H1 (cell line): ENCODE measurements at regions not wholly inside any gene's neighbourhood (a gene's known extent, or its start where the extent isn't known, plus 50 kb on each side); places are given as distances from the start of the nearest gene placed in this dataset.

Experiments used
- CTCF ChIA-PET: fragments of 300-600 bp; sonication (Branson Sonifier 250); formaldehyde crosslinking; loops from one replicate; lab custom pipeline; 2021; ENCODE audit not compliant: partially characterized antibody; lab: Charles Lee
- POLR2A ChIA-PET: fragments of 300-600 bp; sonication (Branson Sonifier 250); formaldehyde crosslinking; loops from one replicate; lab custom pipeline; 2021; ENCODE audit warnings: inconsistent platforms; ENCODE audit not compliant: partially characterized antibody; lab: Charles Lee
- DNase-seq, 2 experiments: peaks; one replicate each; pipeline versions ENCODE4 v3.0.0 to v3.0.0-alpha.2; 2010 to 2022; ENCODE audit warnings: low spot score in 2 of 2, low read depth in 1 of 2, mixed read lengths in 1 of 2
- FAIRE-seq: peaks from 2 replicates; lab custom pipeline; 2011; peaks lifted over from hg19 to GRCh38; lab: Jason Lieb, UNC
- H2AFZ ChIP-seq: 2 replicates; pipeline ENCODE4 v1.8.1; 2012; ENCODE audit warnings: low read length, inconsistent platforms
- H2AK5ac ChIP-seq: 2 replicates; pipeline ENCODE4 v1.6.1; 2013; ENCODE audit warnings: low read depth, low read length
- H2BK120ac ChIP-seq: replicated peaks from 2 replicates; pipeline ENCODE3; 2013; ENCODE audit warnings: low read depth, low read length, inconsistent platforms
- H2BK12ac ChIP-seq: 2 replicates; pipeline ENCODE4 v1.6.1; 2013; ENCODE audit warnings: low read depth, low read length
- H2BK15ac ChIP-seq: 2 replicates; pipeline ENCODE4 v1.6.1; 2013; ENCODE audit warnings: low read length
- H2BK20ac ChIP-seq: 2 replicates; pipeline ENCODE4 v1.6.1; 2013; ENCODE audit warnings: low read length
- H2BK5ac ChIP-seq: 2 replicates; pipeline ENCODE4 v1.6.1; 2013; ENCODE audit warnings: low read depth, low read length
- H3K14ac ChIP-seq: 2 replicates; pipeline ENCODE4 v1.6.1; 2013; ENCODE audit warnings: inconsistent platforms; ENCODE audit not compliant: insufficient read length
- H3K18ac ChIP-seq: 2 replicates; pipeline ENCODE4 v1.6.1; 2013; ENCODE audit warnings: low read length; ENCODE audit errors: extremely low read depth
- H3K23ac ChIP-seq: 2 replicates; pipeline ENCODE4 v1.6.1; 2013; ENCODE audit warnings: inconsistent platforms; ENCODE audit not compliant: insufficient read length
- H3K23me2 ChIP-seq: 2 replicates; pipeline ENCODE4 v1.6.1; 2013; ENCODE audit warnings: low read depth, low read length
- H3K27ac ChIP-seq: 2 replicates; pipeline ENCODE4 v1.6.1; 2011; ENCODE audit warnings: low read depth, low read length, inconsistent platforms
- H3K27me3 ChIP-seq, 4 experiments: replicated peaks in 1 of 4; 1 replicate in 1 of 4; 2 replicates in 3 of 4; pipeline versions ENCODE4 v1.6.1 to v1.8.1; 2011 to 2013; ENCODE audit warnings: low read length in 3 of 4, mild to moderate bottlenecking in 3 of 4, inconsistent platforms in 2 of 4, mixed read lengths in 2 of 4, moderate library complexity in 1 of 4; ENCODE audit not compliant: control insufficient read depth in 3 of 4, insufficient read depth in 3 of 4; ENCODE audit errors: extremely low read depth in 1 of 4
- H3K36me3 ChIP-seq, 4 experiments: 2 replicates each; pipeline versions ENCODE4 v1.6.1 to v1.8.1; 2011 to 2013; ENCODE audit warnings: mild to moderate bottlenecking in 4 of 4, low read length in 3 of 4, moderate library complexity in 2 of 4, control low read depth in 1 of 4, inconsistent platforms in 1 of 4; ENCODE audit not compliant: insufficient read depth in 4 of 4, control insufficient read depth in 2 of 4
- H3K4ac ChIP-seq: replicated peaks from 2 replicates; pipeline ENCODE3; 2013; ENCODE audit warnings: low read length, low read depth, mixed read lengths, inconsistent platforms; ENCODE audit not compliant: insufficient read length
- H3K4me1 ChIP-seq, 4 experiments: replicated peaks in 1 of 4; 1 replicate in 1 of 4; 2 replicates in 3 of 4; pipeline versions ENCODE4 v1.6.1 to v1.8.1; 2011 to 2013; ENCODE audit warnings: low read length in 3 of 4, inconsistent platforms in 2 of 4, mixed read lengths in 1 of 4; ENCODE audit not compliant: insufficient read depth in 4 of 4, control insufficient read depth in 3 of 4
- H3K4me2 ChIP-seq, 2 experiments: 2 replicates each; pipeline versions ENCODE4 v1.6.1 to v1.8.1; 2011 to 2013; ENCODE audit warnings: low read depth in 2 of 2, low read length in 2 of 2, control low read depth in 1 of 2, inconsistent platforms in 1 of 2, mild to moderate bottlenecking in 1 of 2; ENCODE audit not compliant: insufficient read depth in 1 of 2
- H3K4me3 ChIP-seq, 4 experiments: fragments of 200-600, 300-600 bp in 1 of 4; sonication (generic), shearing (Covaris generic), sonication (Bioruptor Twin) in 1 of 4; 2 replicates each; pipeline versions ENCODE4 v1.5.1 to v1.8.1; 2011 to 2016; ENCODE audit warnings: low read length in 4 of 4, low read depth in 3 of 4, control low read depth in 2 of 4, inconsistent platforms in 2 of 4, mild to moderate bottlenecking in 2 of 4, mixed read lengths in 1 of 4, moderate library complexity in 1 of 4; ENCODE audit not compliant: insufficient read depth in 2 of 4; ENCODE audit errors: extremely low read depth in 1 of 4
- H3K56ac ChIP-seq: replicated peaks from 2 replicates; pipeline ENCODE3; 2013; ENCODE audit warnings: low read depth, mild to moderate bottlenecking, mixed read lengths, low read length, inconsistent platforms; ENCODE audit not compliant: insufficient read length
- H3K79me1 ChIP-seq: 2 replicates; pipeline ENCODE4 v1.6.1; 2013; ENCODE audit warnings: low read depth, low read length, control low read depth
- H3K79me2 ChIP-seq, 2 experiments: 2 replicates each; pipeline versions ENCODE4 v1.6.1 to v1.8.1; 2012 to 2013; ENCODE audit warnings: low read length in 2 of 2, mild to moderate bottlenecking in 2 of 2, inconsistent platforms in 1 of 2; ENCODE audit not compliant: insufficient read depth in 2 of 2, control insufficient read depth in 1 of 2
- H3K9ac ChIP-seq, 4 experiments: replicated peaks in 1 of 4; 1 replicate in 1 of 4; 2 replicates in 3 of 4; pipeline versions ENCODE4 v1.6.1 to v1.8.1; 2011 to 2013; ENCODE audit warnings: low read depth in 3 of 4, low read length in 3 of 4, control low read depth in 2 of 4, mild to moderate bottlenecking in 2 of 4, moderate library complexity in 2 of 4, inconsistent platforms in 1 of 4; ENCODE audit errors: extremely low read depth in 1 of 4
- H3K9me3 ChIP-seq, 2 experiments: 2 replicates each; pipeline versions ENCODE4 v1.6.1 to v1.8.1; 2012 to 2013; ENCODE audit warnings: mild to moderate bottlenecking in 2 of 2, moderate library complexity in 2 of 2, control low read depth in 1 of 2, inconsistent platforms in 1 of 2, low read depth in 1 of 2, low read length in 1 of 2, mixed read lengths in 1 of 2; ENCODE audit not compliant: insufficient read depth in 2 of 2
- H4K20me1 ChIP-seq, 2 experiments: replicated peaks in 1 of 2; 2 replicates each; pipeline versions ENCODE3 to v1.8.1; 2011 to 2013; ENCODE audit warnings: inconsistent platforms in 2 of 2, low read length in 2 of 2, mild to moderate bottlenecking in 1 of 2; ENCODE audit not compliant: insufficient read depth in 2 of 2, control insufficient read depth in 1 of 2
- H4K5ac ChIP-seq: 2 replicates; pipeline ENCODE4 v1.6.1; 2013; ENCODE audit warnings: low read length, low read depth, mixed read lengths, inconsistent platforms; ENCODE audit not compliant: insufficient read length
- H4K8ac ChIP-seq: 2 replicates; pipeline ENCODE4 v1.8.0; 2013; ENCODE audit warnings: mild to moderate bottlenecking, moderate library complexity, low read length, inconsistent platforms; ENCODE audit not compliant: insufficient read depth; ENCODE audit errors: extremely low read depth
- H4K91ac ChIP-seq: replicated peaks from 2 replicates; pipeline ENCODE3; 2013; ENCODE audit warnings: low read length, mixed read lengths, inconsistent platforms; ENCODE audit not compliant: insufficient read length
- TEAD4 ChIP-seq: IDR thresholded peaks from 2 replicates; pipeline ENCODE4 v1.6.1; 2012; ENCODE audit warnings: low read depth, low read length, inconsistent platforms, mixed read lengths
- WGBS, 2 experiments: shearing (Covaris generic) in 1 of 2; methylation state at CpG; one replicate each; pipeline versions ENCODE4 v1.1.6 to v1.1.7; 2013 to 2015; ENCODE audit warnings: low lambda C conversion rate in 2 of 2, mixed read lengths in 2 of 2, inconsistent platforms in 1 of 2, low coverage in 1 of 2, missing lambda C conversion rate in 1 of 2; ENCODE audit not compliant: insufficient replicate concordance in 2 of 2, insufficient coverage in 1 of 2, insufficient read length in 1 of 2; ENCODE audit errors: extremely low coverage in 1 of 2, missing lambda C conversion rate in 1 of 2; 5-methylcytosine and 5-hydroxymethylcytosine counted together

- H3K14ac ChIP-seq: no peak overlapping the region
- H2BK15ac ChIP-seq: no peak overlapping the region
- H3K4me1 ChIP-seq: no peaks in the 10 kb centered on the region
- H3K4me3 ChIP-seq: no peak overlapping the region
- H2BK120ac ChIP-seq: no peak overlapping the region
- no peak overlapping the region for H2BK12ac ChIP-seq
- POLR2A ChIA-PET: no interaction called here
- no peak for DNase-seq
- H2AK5ac ChIP-seq: no peak overlapping the region
- no peak overlapping the region for H2BK5ac ChIP-seq
- no peak overlapping the region for H3K27ac ChIP-seq
- no peak overlapping the region for H3K9ac ChIP-seq
- 95% methylated on average over 16 of the region's 16 CpGs; no CpG with 5 or more reads in 1 of the 2 experiments for WGBS, 2 experiments
- H2BK20ac ChIP-seq: no peak overlapping the region
- peaks cover 0 to 4% of the 10 kb centered on the region in 2 experiments; a peak in 1 of 4 replicates for H3K9me3 ChIP-seq
- no peaks in the 10 kb centered on the region for H3K36me3 ChIP-seq
- TF ChIP-seq TEAD4: no peak
- TF ChIP-seq, all 59 proteins: peak for 0
- Histone ChIP-seq H4K91ac (no peak overlapping the region), H3K23ac (no peak overlapping the region), H2AFZ (no peak overlapping the region), H4K20me1 (no peaks in the 10 kb centered on the region), H3K18ac (no peak overlapping the region), H3K27me3 (no peaks in the 10 kb centered on the region), H3K4ac (no peak overlapping the region), H3K4me2 (no peak overlapping the region), H3K23me2 (no peaks in the 10 kb centered on the region), H3K56ac (no peak overlapping the region), H4K8ac (no peak overlapping the region), H3K79me1 (no peaks in the 10 kb centered on the region), H4K5ac (no peak overlapping the region), H3K79me2 (no peaks in the 10 kb centered on the region)
- CTCF ChIA-PET: no interaction called here
- FAIRE-seq: no peak
Measured at GRCh38 chr3:166257715-166258114, 420.5 kb upstream of the BCHE start.
